ENCODE measurements at regions not wholly inside any gene's neighbourhood (a gene's known extent, or its start where the extent isn't known, plus 50 kb on each side); places are given as distances from the start of the nearest gene placed in this dataset.

- Histone ChIP-seq H3K27me3 (no peaks in the 10 kb centered on the region), H2AFZ (replicated peaks) (no peak overlapping the region), H4K20me1 (ENCODE audit: low read depth) (no peaks in the 10 kb centered on the region), H3K9me3 (ENCODE audit: low read depth) (no peaks in the 10 kb centered on the region), H3K4me2 (no peak overlapping the region), H3K9ac (no peak overlapping the region), H3K36me3 (no peaks in the 10 kb centered on the region), H3K79me2 (ENCODE audit: low read depth) (no peaks in the 10 kb centered on the region), H3K4me3 (no peak overlapping the region), H3F3A (ENCODE audit: low read depth) (no peaks in the 10 kb centered on the region), H3K27ac (no peak overlapping the region), H3K4me1 (no peaks in the 10 kb centered on the region)
- no peak for TF ChIP-seq EZH2phosphoT487 (IDR thresholded peaks at IDR 0.05)
- no peak for TF ChIP-seq CTCF (IDR thresholded peaks at IDR 0.05)
- TF ChIP-seq EZH2 (IDR thresholded peaks at IDR 0.05) = no peak
- Mint-ChIP-seq H3K4me1 (peaks cover 9% of the 10 kb centered on the region), H3K27me3 (ENCODE audit: insufficient read depth, low read depth) (no peaks in the 10 kb centered on the region), H3K4me3 (no peak overlapping the region), H3K9me3 (peaks cover 2% of the 10 kb centered on the region), H3K36me3 (no peaks in the 10 kb centered on the region), H3K27ac (no peak overlapping the region)
- DNase-seq (ENCODE audit: low spot score) = no peak
These were observed 394.1 kb downstream of the TRIB2 start for GRCh38 chr2:13110825-13111224.

GRCh38 chr2:13113002-13113401 lies 396.3 kb downstream of the TRIB2 start:
- Histone ChIP-seq H3K4me3 (no peak overlapping the region), H3F3A (ENCODE audit: low read depth) (no peaks in the 10 kb centered on the region), H3K27me3 (no peaks in the 10 kb centered on the region), H3K27ac (no peak overlapping the region), H3K4me1 (no peaks in the 10 kb centered on the region), H4K20me1 (ENCODE audit: low read depth) (no peaks in the 10 kb centered on the region), H3K36me3 (no peaks in the 10 kb centered on the region), H2AFZ (replicated peaks) (no peak overlapping the region), H3K9me3 (ENCODE audit: low read depth) (no peaks in the 10 kb centered on the region), H3K79me2 (ENCODE audit: low read depth) (no peaks in the 10 kb centered on the region), H3K9ac (no peak overlapping the region), H3K4me2 (no peak overlapping the region)
- H3K4me3 Mint-ChIP-seq = no peak overlapping the region
- H3K4me1 Mint-ChIP-seq = peaks cover 17% of the 10 kb centered on the region
- H3K27me3 Mint-ChIP-seq (ENCODE audit: insufficient read depth, low read depth) = no peaks in the 10 kb centered on the region
- H3K27ac Mint-ChIP-seq = no peak overlapping the region
- H3K9me3 Mint-ChIP-seq = peaks cover 2% of the 10 kb centered on the region
- no peak for DNase-seq (ENCODE audit: low spot score)
- no peaks in the 10 kb centered on the region for H3K36me3 Mint-ChIP-seq
- no peak for TF ChIP-seq CTCF (IDR thresholded peaks at IDR 0.05)

- no peak overlapping the region for H3K9ac ChIP-seq
- TF ChIP-seq EZH2phosphoT487 (IDR thresholded peaks at IDR 0.05) = no peak
- no peak for TF ChIP-seq EZH2 (IDR thresholded peaks at IDR 0.05)
- no peaks in the 10 kb centered on the region for H3K9me3 ChIP-seq (ENCODE audit: low read depth)
- Mint-ChIP-seq H3K4me1 (peaks cover 17% of the 10 kb centered on the region), H3K27ac (no peak overlapping the region), H3K36me3 (no peaks in the 10 kb centered on the region), H3K27me3 (ENCODE audit: insufficient read depth, low read depth) (no peaks in the 10 kb centered on the region), H3K9me3 (peaks cover 2% of the 10 kb centered on the region), H3K4me3 (no peak overlapping the region)
- H3F3A ChIP-seq (ENCODE audit: low read depth) = no peaks in the 10 kb centered on the region
- no peaks in the 10 kb centered on the region for H3K36me3 ChIP-seq
- H2AFZ ChIP-seq (replicated peaks) = no peak overlapping the region
- no peaks in the 10 kb centered on the region for H3K79me2 ChIP-seq (ENCODE audit: low read depth)
- no peak overlapping the region for H3K4me2 ChIP-seq
- no peak for DNase-seq (ENCODE audit: low spot score)
- no peak overlapping the region for H3K4me3 ChIP-seq
- H3K4me1 ChIP-seq = no peaks in the 10 kb centered on the region
- no peaks in the 10 kb centered on the region for H3K27me3 ChIP-seq
- H4K20me1 ChIP-seq (ENCODE audit: low read depth) = no peaks in the 10 kb centered on the region
- H3K27ac ChIP-seq = no peak overlapping the region
These were observed 397.7 kb downstream of the TRIB2 start for GRCh38 chr2:13114391-13114790.

- Histone ChIP-seq H3K4me2 (no peak overlapping the region), H3F3A (ENCODE audit: low read depth) (no peaks in the 10 kb centered on the region), H3K4me3 (no peak overlapping the region), H3K27ac (no peak overlapping the region), H3K4me1 (no peaks in the 10 kb centered on the region), H4K20me1 (ENCODE audit: low read depth) (no peaks in the 10 kb centered on the region), H3K79me2 (ENCODE audit: low read depth) (no peaks in the 10 kb centered on the region), H3K9ac (no peak overlapping the region), H2AFZ (replicated peaks) (no peak overlapping the region), H3K9me3 (ENCODE audit: low read depth) (peaks cover 8% of the 10 kb centered on the region), H3K27me3 (no peaks in the 10 kb centered on the region), H3K36me3 (no peaks in the 10 kb centered on the region)
- Mint-ChIP-seq H3K4me1 (peaks cover 17% of the 10 kb centered on the region), H3K27ac (peak overlapping the region; percentile 7), H3K36me3 (no peaks in the 10 kb centered on the region), H3K4me3 (no peak overlapping the region), H3K9me3 (peaks cover 2% of the 10 kb centered on the region), H3K27me3 (ENCODE audit: insufficient read depth, low read depth) (no peaks in the 10 kb centered on the region)
- TF ChIP-seq EZH2 (IDR thresholded peaks at IDR 0.05) = no peak
- TF ChIP-seq EZH2phosphoT487 (IDR thresholded peaks at IDR 0.05) = no peak
- no peak for TF ChIP-seq CTCF (IDR thresholded peaks at IDR 0.05)
- DNase-seq (ENCODE audit: low spot score) = no peak
These were observed 398.9 kb downstream of the TRIB2 start for GRCh38 chr2:13115643-13116042.
